Parathyroid adenoma (tissue), 2 donors: ENCODE measurements at regions not wholly inside any gene's neighbourhood (a gene's known extent, or its start where the extent isn't known, plus 50 kb on each side); places are given as distances from the start of the nearest gene placed in this dataset.
"Not testable (repeated sequence)": the region's sequence is repeated elsewhere in the genome, so short reads cannot be mapped to it uniquely, and the experiment has no call there.

Source experiments
- H2AFZ ChIP-seq: fragments of 300-600 bp; sonication (generic); one replicate; pipeline ENCODE4 v1.7.0; 2017; ENCODE audit warnings: antibody characterized with exemption, mild to moderate bottlenecking
- H3K27ac ChIP-seq: fragments of 300-600 bp; sonication (generic); one replicate; pipeline ENCODE4 v1.7.0; 2017
- H3K27me3 ChIP-seq: fragments of 300-600 bp; sonication (generic); one replicate; pipeline ENCODE4 v1.7.0; 2017; ENCODE audit warnings: low read length; ENCODE audit not compliant: control insufficient read depth, insufficient read depth
- H3K36me3 ChIP-seq: fragments of 300-600 bp; sonication (generic); one replicate; pipeline ENCODE4 v1.7.0; 2017; ENCODE audit warnings: low read length; ENCODE audit not compliant: control insufficient read depth, insufficient read depth
- H3K4me1 ChIP-seq: fragments of 300-600 bp; sonication (generic); one replicate; pipeline ENCODE4 v1.7.0; 2017; ENCODE audit warnings: control low read depth
- H3K4me2 ChIP-seq: fragments of 300-600 bp; sonication (generic); one replicate; pipeline ENCODE4 v1.7.0; 2017; ENCODE audit warnings: low read length
- H3K4me3 ChIP-seq: fragments of 300-600 bp; sonication (generic); one replicate; pipeline ENCODE4 v1.7.0; 2017; ENCODE audit warnings: low read depth, low read length
- H3K79me2 ChIP-seq: fragments of 300-600 bp; sonication (generic); one replicate; pipeline ENCODE4 v1.7.0; 2017; ENCODE audit warnings: control low read depth
- H3K9ac ChIP-seq: fragments of 300-600 bp; sonication (generic); one replicate; pipeline ENCODE4 v1.7.0; 2017; ENCODE audit warnings: mild to moderate bottlenecking
- H3K9me3 ChIP-seq: fragments of 300-600 bp; sonication (generic); one replicate; pipeline ENCODE4 v1.7.0; 2017; ENCODE audit warnings: low read length; ENCODE audit not compliant: control insufficient read depth
- CTCF ChIP-seq: fragments of 300-600 bp; sonication (generic); IDR thresholded peaks from one replicate; pipeline ENCODE4 v1.7.0; 2017; ENCODE audit warnings: antibody characterized with exemption, mild to moderate bottlenecking
- donor health status: primary hyperparathyroidism.

- not testable (repeated sequence) for H3K27ac ChIP-seq, H3K36me3 ChIP-seq, H3K4me3 ChIP-seq, H3K9ac ChIP-seq, H3K4me1 ChIP-seq, H3K9me3 ChIP-seq, H3K4me2 ChIP-seq, H3K79me2 ChIP-seq, H3K27me3 ChIP-seq, H2AFZ ChIP-seq
These were observed 85.1 kb upstream of the MAP4 start for GRCh38 chr3:48101301-48101650.

DNA sequence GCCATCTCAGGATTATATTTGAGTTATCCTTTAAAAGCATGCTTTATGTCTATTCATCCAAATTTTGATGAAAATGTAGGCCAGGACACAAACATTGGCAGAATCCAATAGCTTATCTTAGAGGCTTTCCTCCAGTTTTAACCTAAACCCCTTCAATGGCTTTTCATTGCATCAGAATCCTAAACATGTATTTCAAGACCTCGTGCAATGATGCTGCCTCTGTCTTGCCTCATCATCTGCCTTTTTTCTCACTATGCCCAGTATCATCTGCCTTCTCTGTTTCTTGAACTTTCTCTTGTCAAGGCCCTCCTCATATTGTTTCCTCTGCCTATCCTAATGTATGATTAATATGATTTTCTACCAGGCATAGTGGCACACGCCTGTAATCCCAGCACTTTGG is 76.1 kb upstream of the MAP4 start:
- TF ChIP-seq CTCF, result no peak
- H3K4me3 ChIP-seq, result no peak overlapping the region
- H3K4me1 ChIP-seq, result peaks cover 3% of the 10 kb centered on the region
- H3K9ac ChIP-seq, result no peak overlapping the region
- H3K79me2 ChIP-seq, result no peaks in the 10 kb centered on the region
- H2AFZ ChIP-seq, result no peak overlapping the region
- H3K4me2 ChIP-seq, result no peak overlapping the region
- H3K27me3 ChIP-seq, result no peaks in the 10 kb centered on the region
- no peaks in the 10 kb centered on the region for H3K36me3 ChIP-seq
- no peak overlapping the region for H3K27ac ChIP-seq
- H3K9me3 ChIP-seq, result no peaks in the 10 kb centered on the region

- H3K27ac ChIP-seq, result no peak overlapping the region
- H3K9ac ChIP-seq, result no peak overlapping the region
- no peaks in the 10 kb centered on the region for H3K79me2 ChIP-seq
- H3K9me3 ChIP-seq, result no peaks in the 10 kb centered on the region
- no peak overlapping the region for H3K4me2 ChIP-seq
- peak overlapping the region; percentile 96 for H2AFZ ChIP-seq
- H3K27me3 ChIP-seq, result no peaks in the 10 kb centered on the region
- H3K4me3 ChIP-seq, result no peak overlapping the region
- H3K36me3 ChIP-seq, result no peaks in the 10 kb centered on the region
- peaks cover 8% of the 10 kb centered on the region for H3K4me1 ChIP-seq
- no peak for TF ChIP-seq CTCF
These were observed 74.1 kb upstream of the MAP4 start for GRCh38 chr3:48090166-48090939.

DNA sequence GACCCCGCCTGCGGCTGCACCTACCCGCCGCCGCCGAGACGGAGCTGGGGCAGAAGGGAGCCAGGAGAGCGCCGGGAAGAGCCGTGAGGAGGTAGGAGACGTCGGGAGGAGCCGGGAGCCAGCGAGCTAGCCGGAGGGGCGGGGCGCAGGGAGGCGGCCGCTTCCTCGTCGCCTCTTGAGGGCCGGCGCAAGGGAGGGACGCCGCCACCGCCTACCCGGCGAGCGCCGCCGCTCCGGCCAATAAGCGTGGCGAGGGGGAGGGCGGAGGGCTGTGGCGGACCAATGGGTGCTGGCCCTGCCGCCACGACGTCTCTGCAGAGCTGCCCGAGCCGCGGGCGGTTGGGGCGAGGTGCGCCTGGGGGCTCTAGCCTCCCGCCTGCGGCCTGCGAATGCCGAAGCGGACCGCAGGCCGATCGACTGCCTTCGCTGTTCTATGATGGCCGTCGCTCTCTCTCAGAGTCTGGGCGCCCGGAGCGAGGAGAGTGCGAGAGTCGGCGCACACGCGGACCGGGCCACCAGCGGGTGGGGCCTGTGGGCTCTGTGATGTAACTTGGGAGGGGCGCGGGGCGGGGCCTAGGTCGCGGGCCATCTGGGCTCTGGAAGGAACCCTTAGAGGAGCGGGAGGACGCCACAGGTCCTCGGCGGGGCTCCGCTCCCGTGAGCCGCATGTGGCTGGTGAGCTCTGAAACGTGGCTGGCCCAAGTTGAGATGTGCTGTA is 72.7 kb upstream of the MAP4 start:
- Histone ChIP-seq H3K79me2 (no peaks in the 10 kb centered on the region), H3K9ac (peak overlapping the region; percentile 59), H3K9me3 (no peaks in the 10 kb centered on the region), H3K27ac (peak overlapping the region; percentile 93), H3K36me3 (no peaks in the 10 kb centered on the region), H3K27me3 (no peaks in the 10 kb centered on the region), H3K4me3 (peak overlapping the region; percentile 76), H3K4me1 (peaks cover 8% of the 10 kb centered on the region), H3K4me2 (peak overlapping the region; percentile 68), H2AFZ (peak overlapping the region; percentile 96)
- peak; percentile 18 for TF ChIP-seq CTCF

GRCh38 chr3:48088056-48088748 is 72.0 kb upstream of the MAP4 start:
- peak overlapping the region; percentile 93 for H3K27ac ChIP-seq
- peak overlapping the region; percentile 96 for H2AFZ ChIP-seq
- TF ChIP-seq CTCF, result no peak
- H3K27me3 ChIP-seq, result no peaks in the 10 kb centered on the region
- H3K9me3 ChIP-seq, result no peaks in the 10 kb centered on the region
- H3K4me3 ChIP-seq, result peak overlapping the region; percentile 76
- peaks cover 8% of the 10 kb centered on the region for H3K4me1 ChIP-seq
- H3K36me3 ChIP-seq, result no peaks in the 10 kb centered on the region
- peak overlapping the region; percentile 68 for H3K4me2 ChIP-seq
- H3K79me2 ChIP-seq, result no peaks in the 10 kb centered on the region
- H3K9ac ChIP-seq, result peak overlapping the region; percentile 17
